Uterus (tissue), 3 donors: ENCODE measurements at regions not wholly inside any gene's neighbourhood (a gene's known extent, or its start where the extent isn't known, plus 50 kb on each side); places are given as distances from the start of the nearest gene placed in this dataset.
A peak's percentile ranks its signal among the peaks of the same experiment; 100 is the strongest.
"Not testable (repeated sequence)": the region's sequence is repeated elsewhere in the genome, so short reads cannot be mapped to it uniquely, and the experiment has no call there.

Experiments used
- DNase-seq, 2 donors: peaks; one replicate each; pipeline ENCODE4 v3.0.0-alpha.2; 2019 to 2020
- H3K27ac ChIP-seq, 2 donors: fragments of 200-600 bp; sonication (generic); 1 replicate in 1 of 2; 2 replicates in 1 of 2; pipeline ENCODE4 v1.5.1; 2016 to 2018
- H3K27me3 ChIP-seq, 2 donors: fragments of 200-600 bp; sonication (generic); one replicate each; pipeline ENCODE4 v1.5.1; 2018 to 2019; ENCODE audit warnings: control low read depth in 1 of 2
- H3K36me3 ChIP-seq, 2 donors: fragments of 200-600 bp; sonication (generic); one replicate each; pipeline ENCODE4 v1.5.1; 2019; ENCODE audit warnings: control low read depth in 1 of 2
- H3K4me1 ChIP-seq, 2 donors: fragments of 200-600 bp; sonication (generic); one replicate each; pipeline ENCODE4 v1.5.1; 2018 to 2019; ENCODE audit warnings: control low read depth in 1 of 2
- H3K4me3 ChIP-seq, 2 donors: fragments of 200-600 bp; sonication (generic); 1 replicate in 1 of 2; 2 replicates in 1 of 2; pipeline ENCODE4 v1.5.1; 2018 to 2019; ENCODE audit warnings: mild to moderate bottlenecking in 1 of 2
- H3K9me3 ChIP-seq, 2 donors: fragments of 200-600 bp; sonication (generic); one replicate each; pipeline ENCODE4 v1.5.1; 2019; ENCODE audit warnings: control low read depth in 1 of 2
- POLR2A ChIP-seq, 2 donors: fragments of 450-650 bp; IDR thresholded peaks; one replicate each; pipeline ENCODE4 v1.6.1; 2016; ENCODE audit warnings: antibody characterized with exemption in 2 of 2, mild to moderate bottlenecking in 1 of 2, moderate library complexity in 1 of 2
- intact Hi-C: fragments of 100-400 bp; cut with DNase I; formaldehyde crosslinking; loops from one replicate; pipeline ENCODE4 v1.15.1; 2023; ENCODE audit warnings: low total_unique reads
- TF ChIP-seq, protein P1 (sequence below), 4 experiments: fragments of 200-600 bp in 2 of 4; fragments of 450-650 bp in 2 of 4; sonication (generic) in 2 of 4; IDR thresholded peaks; one replicate each; pipeline ENCODE4 v1.5.1; 2016 to 2019; ENCODE audit warnings: antibody characterized with exemption in 4 of 4, mild to moderate bottlenecking in 2 of 4, moderate library complexity in 1 of 4
- donor health status: DM: yes; HTN: yes; CAD: no.

DNA sequence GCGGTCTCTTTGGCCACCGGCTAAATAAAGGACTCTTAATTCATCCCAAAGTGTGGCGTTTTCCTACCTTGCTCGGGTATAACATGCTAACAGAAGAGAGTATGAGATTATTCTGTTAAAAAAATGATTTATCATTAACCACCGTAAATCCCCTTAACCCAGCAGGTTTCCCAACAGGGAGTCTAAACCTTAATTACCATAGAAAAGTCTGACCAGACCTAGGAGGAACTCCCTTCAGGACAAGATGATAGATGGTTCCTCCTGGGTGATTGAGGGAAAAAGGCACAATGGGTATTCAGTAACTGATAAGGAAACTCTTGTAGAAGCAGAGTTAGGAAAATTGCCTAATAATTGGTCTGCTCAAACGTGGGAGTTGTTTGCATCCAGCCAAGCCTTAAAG lies 193.7 kb downstream of the ZNF737 start:
- Histone ChIP-seq H3K4me1 (no peaks in the 10 kb centered on the region), H3K36me3 (no peaks in the 10 kb centered on the region), H3K9me3 (no peaks in the 10 kb centered on the region), H3K27ac (no peak overlapping the region), H3K27me3 (no peaks in the 10 kb centered on the region), H3K4me3 (no peak overlapping the region)
- intact Hi-C loops = no loop called here
- DNase-seq = no peak
- TF ChIP-seq, protein P1, sequence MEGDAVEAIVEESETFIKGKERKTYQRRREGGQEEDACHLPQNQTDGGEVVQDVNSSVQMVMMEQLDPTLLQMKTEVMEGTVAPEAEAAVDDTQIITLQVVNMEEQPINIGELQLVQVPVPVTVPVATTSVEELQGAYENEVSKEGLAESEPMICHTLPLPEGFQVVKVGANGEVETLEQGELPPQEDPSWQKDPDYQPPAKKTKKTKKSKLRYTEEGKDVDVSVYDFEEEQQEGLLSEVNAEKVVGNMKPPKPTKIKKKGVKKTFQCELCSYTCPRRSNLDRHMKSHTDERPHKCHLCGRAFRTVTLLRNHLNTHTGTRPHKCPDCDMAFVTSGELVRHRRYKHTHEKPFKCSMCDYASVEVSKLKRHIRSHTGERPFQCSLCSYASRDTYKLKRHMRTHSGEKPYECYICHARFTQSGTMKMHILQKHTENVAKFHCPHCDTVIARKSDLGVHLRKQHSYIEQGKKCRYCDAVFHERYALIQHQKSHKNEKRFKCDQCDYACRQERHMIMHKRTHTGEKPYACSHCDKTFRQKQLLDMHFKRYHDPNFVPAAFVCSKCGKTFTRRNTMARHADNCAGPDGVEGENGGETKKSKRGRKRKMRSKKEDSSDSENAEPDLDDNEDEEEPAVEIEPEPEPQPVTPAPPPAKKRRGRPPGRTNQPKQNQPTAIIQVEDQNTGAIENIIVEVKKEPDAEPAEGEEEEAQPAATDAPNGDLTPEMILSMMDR (IDR thresholded peaks at IDR 0.05) = no peak

GRCh38 chr19:20371304-20371703 lies 194.3 kb downstream of the ZNF737 start:
- H3K4me1 ChIP-seq, H3K9me3 ChIP-seq, H3K27me3 ChIP-seq, H3K36me3 ChIP-seq, H3K27ac ChIP-seq, intact Hi-C loops, DNase-seq, H3K4me3 ChIP-seq: not testable (repeated sequence)

DNA sequence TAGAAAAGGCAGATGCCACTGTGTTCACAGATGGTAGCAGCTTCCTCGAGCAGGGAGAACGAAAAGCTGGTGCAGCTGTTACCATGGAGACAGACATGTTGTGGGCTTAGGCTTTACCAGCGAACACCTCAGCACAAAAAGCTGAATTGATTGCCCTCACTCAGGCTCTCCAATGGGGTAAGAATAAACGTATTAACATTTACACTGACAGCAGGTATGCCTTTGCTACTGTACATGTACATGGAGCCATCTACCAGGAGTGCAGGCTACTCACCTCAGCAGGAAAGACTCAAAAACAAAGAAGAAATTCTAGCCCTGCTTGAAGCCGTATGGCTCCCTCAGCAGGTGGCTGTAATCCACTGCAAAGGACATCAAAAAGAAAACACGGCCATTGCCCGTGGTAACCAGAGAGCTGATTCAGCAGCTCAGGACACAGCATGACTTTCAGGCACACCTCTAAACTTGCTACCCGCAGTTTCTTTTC lies 197.7 kb downstream of the ZNF737 start:
- intact Hi-C loops = no loop called here
- Histone ChIP-seq H3K27me3 (no peaks in the 10 kb centered on the region), H3K27ac (no peak overlapping the region), H3K9me3 (no peaks in the 10 kb centered on the region), H3K4me3 (no peak overlapping the region), H3K4me1 (no peaks in the 10 kb centered on the region), H3K36me3 (no peaks in the 10 kb centered on the region)
- TF ChIP-seq, protein P1 (IDR thresholded peaks at IDR 0.05) = no peak
- TF ChIP-seq POLR2A (IDR thresholded peaks at IDR 0.05) = no peak
- no peak for DNase-seq

GRCh38 chr19:20365146-20365545 lies 198.1 kb downstream of the ZNF486 start:
- no peaks in the 10 kb centered on the region for H3K4me1 ChIP-seq
- peak; percentile 49 to 77 for DNase-seq
- intact Hi-C loops = no loop called here
- H3K27ac ChIP-seq = peak overlapping the region; percentile 77 to 81
- H3K36me3 ChIP-seq = no peaks in the 10 kb centered on the region
- H3K9me3 ChIP-seq = no peaks in the 10 kb centered on the region
- H3K27me3 ChIP-seq = no peaks in the 10 kb centered on the region
- TF ChIP-seq, protein P1 (IDR thresholded peaks at IDR 0.05) = no peak
- no peak for TF ChIP-seq POLR2A (IDR thresholded peaks at IDR 0.05)
- no peak overlapping the region for H3K4me3 ChIP-seq

GRCh38 chr19:20359933-20360720 lies 193.1 kb downstream of the ZNF486 start:
- no peaks in the 10 kb centered on the region for H3K4me1 ChIP-seq
- no peak overlapping the region for H3K27ac ChIP-seq
- no peaks in the 10 kb centered on the region for H3K27me3 ChIP-seq
- H3K4me3 ChIP-seq = no peak overlapping the region
- H3K9me3 ChIP-seq = no peaks in the 10 kb centered on the region
- intact Hi-C loops = no loop called here
- no peaks in the 10 kb centered on the region for H3K36me3 ChIP-seq
- TF ChIP-seq POLR2A (IDR thresholded peaks at IDR 0.05) = no peak
- TF ChIP-seq, protein P1 (IDR thresholded peaks at IDR 0.05) = no peak
- DNase-seq = no peak

DNA sequence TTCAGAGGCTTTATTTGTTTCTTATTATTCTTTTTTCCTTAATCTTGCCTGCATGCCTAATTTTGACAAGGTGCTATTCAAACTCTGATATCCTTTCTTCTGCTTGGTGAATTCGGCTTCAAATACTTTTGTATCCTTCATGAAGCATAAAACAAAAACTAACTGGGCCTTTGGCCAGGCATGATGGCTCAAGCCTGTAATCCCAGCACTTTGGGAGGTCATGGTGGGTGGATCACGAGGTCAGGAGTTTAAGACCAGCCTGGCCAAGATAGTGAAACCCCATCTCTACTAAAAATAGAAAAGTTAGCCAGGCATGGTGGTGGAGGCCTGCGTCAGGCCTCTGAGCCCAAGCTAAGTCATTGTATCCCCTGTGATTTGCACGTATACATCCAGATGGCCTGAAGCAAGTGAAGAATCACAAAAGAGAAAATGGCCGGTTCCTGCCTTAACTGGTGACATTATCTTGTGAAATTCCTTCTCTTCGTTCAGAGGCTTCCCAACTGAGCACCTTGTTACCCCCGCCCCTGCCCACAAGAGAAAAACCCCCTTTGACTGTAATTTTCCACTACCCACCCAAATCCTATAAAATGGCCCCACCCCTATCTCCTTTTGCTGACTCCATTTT lies 191.9 kb downstream of the ZNF486 start:
- H3K27ac ChIP-seq, H3K9me3 ChIP-seq, intact Hi-C loops, H3K27me3 ChIP-seq, H3K4me3 ChIP-seq, H3K36me3 ChIP-seq, H3K4me1 ChIP-seq, DNase-seq: not testable (repeated sequence)
